H7 (cell line): ENCODE measurements at regions not wholly inside any gene's neighbourhood (a gene's known extent, or its start where the extent isn't known, plus 50 kb on each side); places are given as distances from the start of the nearest gene placed in this dataset.
"Not testable (repeated sequence)": the region's sequence is repeated elsewhere in the genome, so short reads cannot be mapped to it uniquely, and the experiment has no call there.

Experiments
- DNase-seq: peaks from one replicate; pipeline ENCODE4 v3.0.0; 2012
- H3K27me3 ChIP-seq: 2 replicates; pipeline ENCODE4 v1.6.0; 2011; ENCODE audit warnings: mild to moderate bottlenecking, low read length; ENCODE audit not compliant: control insufficient read depth, insufficient read depth
- H3K36me3 ChIP-seq: replicated peaks from 2 replicates; pipeline ENCODE4 v1.5.1; 2011; ENCODE audit warnings: low read length; ENCODE audit not compliant: control insufficient read depth, insufficient read depth
- H3K4me3 ChIP-seq: 2 replicates; pipeline ENCODE4 v1.5.1; 2011; ENCODE audit warnings: low read depth, mild to moderate bottlenecking, control low read depth, low read length, moderate library complexity; ENCODE audit not compliant: insufficient read depth

- no peak for DNase-seq
- no peaks in the 10 kb centered on the region for H3K27me3 ChIP-seq
These were observed 261.5 kb downstream of the TLE1 start for GRCh38 chr9:81427870-81428269.

GRCh38 chr9:81424431-81424830, 264.9 kb downstream of the TLE1 start:
- no peaks in the 10 kb centered on the region for H3K27me3 ChIP-seq
- no peak overlapping the region for H3K4me3 ChIP-seq
- no peak for DNase-seq
- H3K36me3 ChIP-seq: no peaks in the 10 kb centered on the region

More at GRCh38 chr9:81427870-81428269, 261.5 kb downstream of the TLE1 start:
- Histone ChIP-seq H3K36me3 (no peaks in the 10 kb centered on the region), H3K4me3 (no peak overlapping the region)

DNA sequence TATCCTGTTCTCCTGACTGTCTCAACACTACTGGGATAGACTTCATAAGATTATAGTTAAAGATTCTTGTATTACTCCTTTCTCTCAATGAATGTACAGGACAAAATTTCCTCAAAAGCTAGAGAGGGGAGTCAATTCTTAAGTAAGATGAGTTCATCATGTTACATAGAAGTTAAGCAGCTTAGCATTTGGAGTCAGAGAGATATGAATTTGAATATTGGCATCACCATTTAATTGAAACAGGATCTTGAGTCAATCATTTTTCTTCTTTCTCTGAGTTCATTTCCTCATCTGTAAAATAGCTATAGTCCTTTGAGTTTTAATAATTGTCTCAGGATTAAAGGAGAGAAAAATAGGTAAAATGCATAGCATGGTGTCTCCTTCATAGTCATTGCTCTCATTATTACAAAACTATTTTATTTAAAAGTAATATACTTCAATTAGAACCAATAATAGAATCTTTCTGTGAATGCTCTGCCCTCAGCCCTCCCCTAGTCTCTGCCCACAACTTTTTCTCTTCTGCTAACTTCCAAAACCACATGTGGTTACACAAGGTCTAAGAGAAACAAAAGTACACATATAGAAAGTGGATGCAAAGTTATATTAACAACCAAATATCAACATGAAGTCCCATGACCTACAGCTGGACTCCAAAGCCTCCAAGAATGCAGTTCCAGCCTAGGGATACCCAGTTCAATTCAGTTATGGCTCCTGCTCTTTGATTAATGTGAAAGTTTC, 265.6 kb downstream of the TLE1 start:
- no peaks in the 10 kb centered on the region for H3K36me3 ChIP-seq
- no peaks in the 10 kb centered on the region for H3K27me3 ChIP-seq
- no peak overlapping the region for H3K4me3 ChIP-seq
- DNase-seq: no peak

DNA sequence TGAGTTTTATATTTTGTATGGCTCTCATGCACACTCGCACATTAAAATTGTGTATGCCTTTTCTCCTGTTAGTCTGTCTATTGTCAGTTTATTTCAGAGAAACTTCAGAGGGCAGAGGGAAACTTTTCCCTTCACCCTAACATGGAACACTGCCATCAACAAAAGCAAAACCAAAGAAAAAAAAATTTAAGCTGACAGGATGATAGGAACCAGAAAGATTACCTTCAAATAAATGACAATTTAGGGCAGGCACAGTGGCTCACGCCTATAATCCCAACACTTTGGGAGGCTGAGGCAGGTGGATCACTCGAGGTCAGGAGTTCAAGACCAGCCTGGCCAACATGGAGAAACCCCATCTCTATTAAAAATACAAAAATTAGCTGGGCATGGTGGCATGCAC, 268.3 kb downstream of the TLE1 start:
- DNase-seq, H3K36me3 ChIP-seq, H3K4me3 ChIP-seq, H3K27me3 ChIP-seq: not testable (repeated sequence)

DNA sequence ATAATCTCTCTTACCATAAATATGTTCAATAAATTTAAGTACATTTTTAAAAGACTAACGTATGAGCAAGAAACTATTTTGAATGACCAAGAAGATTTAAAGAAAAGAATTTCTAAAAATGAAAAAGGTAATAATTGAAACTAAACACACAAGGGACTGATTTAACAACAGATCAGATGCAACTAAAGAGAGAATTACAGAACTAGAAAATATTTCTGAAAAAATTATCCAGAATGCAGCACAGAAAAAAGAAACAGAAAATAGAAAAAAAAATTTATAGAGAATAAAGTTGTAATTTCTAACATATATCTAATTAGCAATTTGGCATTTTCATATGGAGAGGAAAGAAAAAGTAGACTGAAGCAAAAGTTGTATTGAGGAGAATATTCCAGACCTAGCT, 269.3 kb downstream of the TLE1 start:
- H3K4me3 ChIP-seq: no peak overlapping the region
- no peak for DNase-seq
- no peaks in the 10 kb centered on the region for H3K27me3 ChIP-seq
- no peaks in the 10 kb centered on the region for H3K36me3 ChIP-seq

GRCh38 chr9:81417941-81418340, 271.4 kb downstream of the TLE1 start:
- DNase-seq: no peak
- H3K4me3 ChIP-seq: no peak overlapping the region
- H3K36me3 ChIP-seq: no peaks in the 10 kb centered on the region
- H3K27me3 ChIP-seq: no peaks in the 10 kb centered on the region

- H3K27me3 ChIP-seq: no peaks in the 10 kb centered on the region
These were observed 272.1 kb downstream of the TLE1 start for GRCh38 chr9:81417299-81417675.

DNA sequence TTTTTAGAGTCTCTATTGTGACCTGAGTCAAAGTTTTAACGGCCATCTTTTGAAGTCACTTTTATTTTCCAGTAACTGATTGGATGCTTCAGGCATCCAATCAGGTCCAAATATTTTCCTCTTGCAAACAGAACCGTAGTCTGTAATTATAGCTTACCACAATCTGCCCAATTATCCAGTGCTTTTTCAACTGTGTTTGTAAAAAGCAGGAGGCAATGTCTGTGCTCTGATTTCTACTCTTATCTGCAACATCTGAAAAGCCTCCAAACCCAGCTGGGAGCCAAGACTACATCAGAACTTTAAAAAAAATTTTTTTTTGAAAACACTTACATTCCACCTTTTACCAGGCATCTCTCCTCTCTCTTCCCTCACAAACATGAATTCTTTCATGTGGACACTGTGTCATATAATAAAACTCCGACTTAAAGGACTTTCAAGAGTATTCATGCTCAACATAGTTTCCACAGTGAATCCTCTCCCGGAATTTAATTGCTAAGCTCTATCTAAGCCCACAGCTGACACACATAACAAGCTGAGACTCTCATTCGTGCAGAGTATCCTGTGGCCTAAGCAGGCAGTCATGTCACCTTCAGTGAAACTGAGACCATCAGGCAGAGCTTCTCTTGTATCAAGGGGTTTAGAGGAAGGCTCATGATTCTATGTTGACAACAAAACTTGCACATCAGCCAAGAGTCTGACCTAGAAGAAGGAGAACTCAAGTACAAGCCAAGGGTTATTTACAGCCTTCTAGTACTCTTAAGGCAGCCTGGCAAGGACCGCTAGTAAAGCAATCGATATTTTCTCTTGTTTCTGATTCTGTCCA, 272.7 kb downstream of the TLE1 start:
- H3K36me3 ChIP-seq: no peaks in the 10 kb centered on the region
- H3K4me3 ChIP-seq: no peak overlapping the region
- DNase-seq: no peak
- no peaks in the 10 kb centered on the region for H3K27me3 ChIP-seq

More at GRCh38 chr9:81417299-81417675, 272.1 kb downstream of the TLE1 start:
- DNase-seq: no peak
- no peak overlapping the region for H3K4me3 ChIP-seq
- no peaks in the 10 kb centered on the region for H3K36me3 ChIP-seq

DNA sequence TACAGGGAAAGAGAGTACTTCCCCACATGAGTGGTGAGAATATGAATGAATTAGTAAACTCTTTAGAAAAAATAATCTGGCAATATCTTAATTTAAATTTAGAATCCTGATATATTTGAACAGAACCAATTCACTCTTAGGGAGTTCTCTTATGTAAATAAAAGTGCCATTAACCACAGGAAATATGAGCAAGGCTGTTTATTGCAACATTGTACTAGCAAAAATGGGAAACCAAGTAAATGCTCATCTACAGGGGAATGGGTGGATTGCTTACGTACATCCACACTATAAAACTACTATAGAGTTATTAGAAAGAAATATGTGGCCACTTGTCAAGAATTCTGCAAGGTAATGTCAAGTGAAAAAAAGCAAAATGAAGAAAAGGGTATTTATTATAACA, 274.5 kb downstream of the TLE1 start:
- no peaks in the 10 kb centered on the region for H3K27me3 ChIP-seq

GRCh38 chr9:81411961-81412360, 277.4 kb downstream of the TLE1 start:
- no peak for DNase-seq
- no peaks in the 10 kb centered on the region for H3K36me3 ChIP-seq
- H3K4me3 ChIP-seq: no peak overlapping the region
- H3K27me3 ChIP-seq: no peaks in the 10 kb centered on the region

More for the DNA sequence above, 274.5 kb downstream of the TLE1 start:
- no peak for DNase-seq
- Histone ChIP-seq H3K36me3 (no peaks in the 10 kb centered on the region), H3K4me3 (no peak overlapping the region)

DNA sequence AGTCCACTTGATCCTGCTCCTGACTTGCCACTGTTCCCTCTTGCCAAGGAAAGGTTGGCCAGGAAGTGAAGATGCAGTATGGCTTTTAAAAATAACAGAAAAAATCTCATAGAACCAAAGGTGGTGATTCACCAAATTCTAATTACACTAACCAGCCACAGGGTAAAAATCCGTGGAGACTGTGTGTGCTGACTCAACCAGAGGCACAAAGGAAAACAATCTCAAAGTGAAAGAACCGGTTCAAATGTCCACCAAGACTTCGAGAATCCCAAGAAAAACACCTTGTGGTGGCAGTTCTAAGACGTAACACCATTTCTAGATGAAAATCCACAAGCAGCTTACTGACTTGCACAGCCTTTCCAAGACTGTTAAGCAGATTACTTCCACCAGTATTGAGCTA, 279.1 kb downstream of the TLE1 start:
- Histone ChIP-seq H3K27me3 (no peaks in the 10 kb centered on the region), H3K36me3 (no peaks in the 10 kb centered on the region), H3K4me3 (no peak overlapping the region)
- no peak for DNase-seq

GRCh38 chr9:81408951-81409350, 280.4 kb downstream of the TLE1 start:
- Histone ChIP-seq H3K27me3 (no peaks in the 10 kb centered on the region), H3K4me3 (no peak overlapping the region), H3K36me3 (no peaks in the 10 kb centered on the region)
- DNase-seq: no peak

DNA sequence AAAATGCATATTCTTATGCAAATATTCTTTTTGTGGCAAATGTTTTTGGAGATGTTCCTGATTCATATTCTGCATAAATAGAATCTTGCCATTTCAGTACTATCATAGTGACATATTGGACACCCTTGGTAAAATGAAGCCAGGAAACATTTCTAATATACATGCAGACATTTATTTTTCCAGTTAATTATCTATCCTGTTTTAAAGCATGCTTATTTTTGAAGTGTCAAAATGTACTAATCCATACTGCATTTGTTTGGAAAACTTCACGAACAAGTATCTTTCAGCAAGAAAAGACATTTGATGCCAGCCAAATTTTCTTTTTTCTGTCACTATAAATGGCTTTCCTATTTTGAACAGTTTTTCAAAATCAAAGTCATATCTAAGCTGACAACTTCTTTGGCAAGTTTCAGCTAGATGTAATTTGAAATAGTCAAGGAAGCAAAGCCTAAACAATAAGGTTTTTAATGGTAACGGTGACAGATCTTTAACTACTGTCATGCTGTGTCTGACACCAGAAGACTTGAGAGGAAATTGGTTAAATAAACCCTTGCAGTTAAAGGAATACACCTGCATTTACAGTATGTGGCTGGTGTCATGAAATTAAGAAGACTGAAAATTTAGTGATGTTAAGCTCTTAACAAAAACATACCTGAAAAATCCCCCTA, 284.3 kb downstream of the TLE1 start:
- DNase-seq: no peak
- H3K4me3 ChIP-seq: no peak overlapping the region

DNA sequence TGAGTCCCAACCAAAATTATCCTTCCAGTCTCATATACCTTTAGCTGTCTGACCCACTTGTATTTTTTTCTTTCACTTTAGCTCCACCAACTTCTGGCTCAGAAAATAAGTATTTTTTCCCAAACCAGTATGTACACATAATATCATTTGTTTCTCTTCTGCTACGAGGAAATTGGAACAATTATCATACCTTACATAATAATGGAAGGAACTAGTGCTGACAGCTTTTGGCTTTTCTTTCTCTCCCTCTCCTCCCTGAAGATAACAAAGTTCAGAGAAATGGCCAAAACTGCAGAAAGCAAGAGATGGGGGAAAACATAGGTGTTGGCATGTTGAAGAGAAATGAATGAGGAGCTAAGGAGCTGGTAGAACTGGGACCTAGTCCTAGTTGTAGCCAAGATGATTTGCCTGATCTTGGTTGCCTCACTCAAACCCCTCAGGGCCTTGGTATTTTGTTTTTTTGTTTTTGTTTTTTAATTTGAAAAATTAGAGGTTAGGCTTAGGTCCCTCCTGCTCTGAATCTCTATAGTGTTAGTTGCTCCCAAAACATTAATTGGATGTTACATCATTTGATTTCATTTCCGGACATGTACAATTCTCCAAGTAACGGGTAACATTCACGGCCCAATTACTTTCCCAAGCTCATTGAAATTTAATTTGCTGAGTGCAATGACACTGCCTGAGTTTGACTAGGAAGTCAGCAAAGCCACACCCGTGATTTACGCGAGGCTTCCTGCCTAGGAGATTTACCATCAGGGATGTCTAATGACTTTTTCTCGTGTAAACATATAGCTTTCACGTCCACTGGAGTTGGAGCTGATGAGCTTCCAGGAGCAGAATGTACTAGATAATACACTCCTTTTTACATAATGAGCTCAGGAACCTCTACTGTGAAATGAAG, 291.6 kb downstream of the TLE1 start:
- Histone ChIP-seq H3K36me3 (no peaks in the 10 kb centered on the region), H3K4me3 (no peak overlapping the region), H3K27me3 (no peaks in the 10 kb centered on the region)
- DNase-seq: no peak

More for the DNA sequence above, 284.3 kb downstream of the TLE1 start:
- Histone ChIP-seq H3K36me3 (no peaks in the 10 kb centered on the region), H3K27me3 (no peaks in the 10 kb centered on the region)
